Sigmoid colon (tissue), 4 donors: ENCODE measurements at regions not wholly inside any gene's neighbourhood (a gene's known extent, or its start where the extent isn't known, plus 50 kb on each side); places are given as distances from the start of the nearest gene placed in this dataset.

Experiments
- EP300 ChIP-seq, 4 donors: sonication (generic); formaldehyde crosslinking; IDR thresholded peaks; one replicate each; pipeline ENCODE4 v1.6.1; 2017; ENCODE audit warnings: antibody characterized with exemption in 4 of 4
- POLR2A ChIP-seq, 2 donors: fragments of 450-650 bp; IDR thresholded peaks; one replicate each; pipeline ENCODE4 v1.6.1; 2016; ENCODE audit warnings: antibody characterized with exemption in 2 of 2, mild to moderate bottlenecking in 2 of 2, moderate library complexity in 2 of 2
- POLR2AphosphoS5 ChIP-seq, 4 donors: sonication (generic); formaldehyde crosslinking; IDR thresholded peaks; one replicate each; pipeline ENCODE4 v1.6.1; 2017; ENCODE audit warnings: antibody characterized with exemption in 4 of 4
- TF ChIP-seq, protein P1 (sequence below), 4 experiments: fragments of 450-650 bp in 3 of 4; fragments of 200-600 bp in 1 of 4; IDR thresholded peaks; one replicate each; pipeline ENCODE4 v1.5.1; 2016 to 2019; ENCODE audit warnings: antibody characterized with exemption in 4 of 4, mild to moderate bottlenecking in 3 of 4, moderate library complexity in 2 of 4

DNA sequence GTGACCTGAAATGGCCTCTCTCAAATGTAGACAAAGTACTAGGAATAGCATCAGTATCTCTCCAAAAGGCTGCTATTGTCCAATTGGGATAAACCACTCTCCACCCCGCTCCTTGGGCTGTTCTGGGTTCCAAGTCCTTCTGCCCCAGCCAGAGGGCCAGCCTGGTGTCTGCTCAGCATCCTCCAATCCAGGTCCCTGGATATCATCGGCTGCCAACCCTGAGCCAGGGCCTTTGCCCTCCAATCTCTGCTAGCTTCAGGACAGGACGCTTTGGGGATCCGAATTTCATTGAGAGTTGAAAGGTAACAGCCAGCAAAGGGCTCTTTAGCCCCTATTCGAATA lies 119.3 kb upstream of the ADPGK start:
- TF ChIP-seq, protein P1, sequence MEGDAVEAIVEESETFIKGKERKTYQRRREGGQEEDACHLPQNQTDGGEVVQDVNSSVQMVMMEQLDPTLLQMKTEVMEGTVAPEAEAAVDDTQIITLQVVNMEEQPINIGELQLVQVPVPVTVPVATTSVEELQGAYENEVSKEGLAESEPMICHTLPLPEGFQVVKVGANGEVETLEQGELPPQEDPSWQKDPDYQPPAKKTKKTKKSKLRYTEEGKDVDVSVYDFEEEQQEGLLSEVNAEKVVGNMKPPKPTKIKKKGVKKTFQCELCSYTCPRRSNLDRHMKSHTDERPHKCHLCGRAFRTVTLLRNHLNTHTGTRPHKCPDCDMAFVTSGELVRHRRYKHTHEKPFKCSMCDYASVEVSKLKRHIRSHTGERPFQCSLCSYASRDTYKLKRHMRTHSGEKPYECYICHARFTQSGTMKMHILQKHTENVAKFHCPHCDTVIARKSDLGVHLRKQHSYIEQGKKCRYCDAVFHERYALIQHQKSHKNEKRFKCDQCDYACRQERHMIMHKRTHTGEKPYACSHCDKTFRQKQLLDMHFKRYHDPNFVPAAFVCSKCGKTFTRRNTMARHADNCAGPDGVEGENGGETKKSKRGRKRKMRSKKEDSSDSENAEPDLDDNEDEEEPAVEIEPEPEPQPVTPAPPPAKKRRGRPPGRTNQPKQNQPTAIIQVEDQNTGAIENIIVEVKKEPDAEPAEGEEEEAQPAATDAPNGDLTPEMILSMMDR (IDR thresholded peaks at IDR 0.05), result no peak
- no peak for TF ChIP-seq POLR2A (IDR thresholded peaks at IDR 0.05)
- TF ChIP-seq EP300 (IDR thresholded peaks at IDR 0.05), result no peak
- no peak for TF ChIP-seq POLR2AphosphoS5 (IDR thresholded peaks at IDR 0.05)
